SK-N-SH (cell line): ENCODE measurements at regions not wholly inside any gene's neighbourhood (a gene's known extent, or its start where the extent isn't known, plus 50 kb on each side); places are given as distances from the start of the nearest gene placed in this dataset.
A peak's percentile ranks its signal among the peaks of the same experiment; 100 is the strongest.

Experiments
- CTCF ChIA-PET: fragments of 300-600, 350-600 bp; formaldehyde crosslinking; extraction: SDS; loops from one replicate; lab custom pipeline; 2021; lab: Yijun Ruan, JAX
- POLR2A ChIA-PET: fragments of 350-600 bp; sonication (Branson Sonifier 250); formaldehyde crosslinking; extraction: SDS; loops from one replicate; lab custom pipeline; 2020; ENCODE audit warnings: antibody characterized with exemption, inconsistent platforms; lab: Yijun Ruan, JAX
- DNase-seq: peaks from one replicate; pipeline ENCODE4 v3.0.0; 2012
- H2AFZ ChIP-seq: fragments of 200-600 bp; sonication (generic); 2 replicates; pipeline ENCODE4 v1.8.1; 2016; ENCODE audit warnings: antibody characterized with exemption, mild to moderate bottlenecking, low read depth
- H3F3A ChIP-seq: fragments of 200-600 bp; sonication (generic); replicated peaks from 2 replicates; pipeline ENCODE3; 2016; ENCODE audit warnings: antibody characterized with exemption, mild to moderate bottlenecking; ENCODE audit not compliant: insufficient read depth
- H3K27ac ChIP-seq, 2 experiments: fragments of 200-500 bp in 1 of 2; fragments of 200-600 bp in 1 of 2; sonication (Bioruptor generic) in 1 of 2; sonication (generic), shearing (Covaris generic) in 1 of 2; 2 replicates each; pipeline versions ENCODE4 v1.5.1 to v1.6.1; 2014 to 2016; ENCODE audit warnings: low read depth in 2 of 2, inconsistent platforms in 1 of 2, low read length in 1 of 2, mild to moderate bottlenecking in 1 of 2, mixed read lengths in 1 of 2
- H3K27me3 ChIP-seq: fragments of 200-600 bp; sonication (generic), shearing (Covaris generic); 2 replicates; pipeline ENCODE4 v1.6.1; 2016; ENCODE audit warnings: mixed run types; ENCODE audit not compliant: insufficient read depth
- H3K36me3 ChIP-seq, 2 experiments: fragments of 200-500 bp in 1 of 2; fragments of 200-600 bp in 1 of 2; sonication (Bioruptor generic) in 1 of 2; sonication (generic) in 1 of 2; replicated peaks in 1 of 2; 2 replicates each; pipeline versions ENCODE3 to v1.5.1; 2014 to 2016; ENCODE audit warnings: low read length in 1 of 2, mild to moderate bottlenecking in 1 of 2; ENCODE audit not compliant: insufficient read depth in 2 of 2, control insufficient read depth in 1 of 2
- H3K4me1 ChIP-seq, 2 experiments: fragments of 200-500 bp in 1 of 2; fragments of 200-600 bp in 1 of 2; sonication (Bioruptor generic) in 1 of 2; sonication (generic), shearing (Covaris generic) in 1 of 2; 2 replicates each; pipeline versions ENCODE4 v1.5.1 to v1.6.1; 2014 to 2016; ENCODE audit warnings: low read depth in 1 of 2, low read length in 1 of 2, mixed run types in 1 of 2; ENCODE audit not compliant: insufficient read depth in 2 of 2, control insufficient read depth in 1 of 2
- H3K4me2 ChIP-seq: fragments of 200-600 bp; sonication (generic), shearing (Covaris generic); 2 replicates; pipeline ENCODE4 v1.6.1; 2017; ENCODE audit warnings: mixed run types
- H3K4me3 ChIP-seq, 2 experiments: fragments of 200-500 bp in 1 of 2; fragments of 200-600 bp in 1 of 2; sonication (Bioruptor generic) in 1 of 2; sonication (generic), shearing (Covaris generic) in 1 of 2; 2 replicates each; pipeline versions ENCODE4 v1.5.1 to v1.8.1; 2014 to 2016; ENCODE audit warnings: low read depth in 2 of 2, inconsistent platforms in 1 of 2, low read length in 1 of 2, mild to moderate bottlenecking in 1 of 2, mixed read lengths in 1 of 2, moderate library complexity in 1 of 2
- H3K79me2 ChIP-seq: fragments of 200-600 bp; sonication (generic); 2 replicates; pipeline ENCODE4 v1.8.1; 2017; ENCODE audit warnings: mild to moderate bottlenecking; ENCODE audit not compliant: insufficient read depth
- H3K9ac ChIP-seq: fragments of 200-600 bp; sonication (generic); 2 replicates; pipeline ENCODE4 v1.6.1; 2017; ENCODE audit warnings: mixed run types
- H3K9me2 ChIP-seq: fragments of 200-600 bp; sonication (generic); 2 replicates; pipeline ENCODE4 v1.6.1; 2017; ENCODE audit warnings: mixed run types
- H3K9me3 ChIP-seq: fragments of 200-600 bp; sonication (generic); 2 replicates; pipeline ENCODE4 v1.6.1; 2017; ENCODE audit warnings: mixed run types, mild to moderate bottlenecking, moderate library complexity
- H4K20me1 ChIP-seq: fragments of 200-600 bp; sonication (generic); 2 replicates; pipeline ENCODE4 v1.6.1; 2017; ENCODE audit warnings: mild to moderate bottlenecking, mixed run types; ENCODE audit not compliant: insufficient read depth
- CHD2 ChIP-seq: fragments of 150-350 bp; IDR thresholded peaks from 2 replicates; pipeline ENCODE4 v1.6.1; 2018; ENCODE audit warnings: low read length; ENCODE audit not compliant: partially characterized antibody
- EP300 ChIP-seq, 2 experiments: IDR thresholded peaks; 2 replicates each; pipeline versions ENCODE4 v1.4.0 to v1.6.1; 2012; ENCODE audit warnings: borderline replicate concordance in 1 of 2, low read depth in 1 of 2, low read length in 1 of 2
- FOSL2 ChIP-seq: IDR thresholded peaks from 2 replicates; pipeline ENCODE4 v1.4.0; 2012; ENCODE audit warnings: low read depth, mild to moderate bottlenecking, moderate library complexity, borderline replicate concordance
- GATA2 ChIP-seq: sonication (generic); formaldehyde crosslinking; IDR thresholded peaks from 2 replicates; pipeline ENCODE4 v1.5.0; 2020; ENCODE audit warnings: mild to moderate bottlenecking, missing genetic modification reagents
- JUND ChIP-seq: IDR thresholded peaks from 2 replicates; pipeline ENCODE4 v1.4.0; 2012
- MAX ChIP-seq: IDR thresholded peaks from 2 replicates; pipeline ENCODE4 v1.4.0; 2012; ENCODE audit warnings: low read depth
- MEF2A ChIP-seq: IDR thresholded peaks from 2 replicates; pipeline ENCODE4 v1.4.0; 2012; ENCODE audit warnings: low read depth, borderline replicate concordance
- MXI1 ChIP-seq: IDR thresholded peaks from 2 replicates; pipeline ENCODE4 v1.6.1; 2012; ENCODE audit warnings: mild to moderate bottlenecking, low read depth, low read length, improper control_type of control experiment
- NFIC ChIP-seq: IDR thresholded peaks from 2 replicates; pipeline ENCODE4 v1.4.0; 2012; ENCODE audit warnings: borderline replicate concordance
- PBX3 ChIP-seq: IDR thresholded peaks from 2 replicates; pipeline ENCODE4; 2012
- POLR2AphosphoS5 ChIP-seq: IDR thresholded peaks from 2 replicates; pipeline ENCODE4 v1.6.1; 2012; ENCODE audit warnings: low read depth, low read length
- RAD21 ChIP-seq: IDR thresholded peaks from 2 replicates; pipeline ENCODE4 v1.6.1; 2012; ENCODE audit warnings: mild to moderate bottlenecking, low read length
- RCOR1 ChIP-seq: fragments of 150-350 bp; IDR thresholded peaks from 2 replicates; pipeline ENCODE4 v1.6.1; 2017; ENCODE audit warnings: antibody characterized with exemption, low read length
- RXRA ChIP-seq: IDR thresholded peaks from 2 replicates; pipeline ENCODE4 v1.4.0; 2012; ENCODE audit warnings: low read depth, mild to moderate bottlenecking, borderline replicate concordance
- SIN3A ChIP-seq: IDR thresholded peaks from 2 replicates; pipeline ENCODE4 v1.6.1; 2012; ENCODE audit warnings: low read depth, mild to moderate bottlenecking, low read length, moderate library complexity, borderline replicate concordance
- SMC3 ChIP-seq: IDR thresholded peaks from 2 replicates; pipeline ENCODE4 v1.6.1; 2012; ENCODE audit warnings: low read depth, low read length, improper control_type of control experiment
- TAF1 ChIP-seq: IDR thresholded peaks from 2 replicates; pipeline ENCODE4 v1.6.1; 2012; ENCODE audit warnings: low read depth, mild to moderate bottlenecking, low read length, moderate library complexity, borderline replicate concordance
- TEAD4 ChIP-seq: IDR thresholded peaks from 2 replicates; pipeline ENCODE4 v1.4.0; 2012; ENCODE audit warnings: mild to moderate bottlenecking, borderline replicate concordance; ENCODE audit not compliant: insufficient read depth
- USF1 ChIP-seq: IDR thresholded peaks from 2 replicates; pipeline ENCODE4 v1.4.0; 2012; ENCODE audit warnings: low read depth, borderline replicate concordance
- YY1 ChIP-seq: IDR thresholded peaks from 2 replicates; pipeline ENCODE4 v1.4.0; 2012; ENCODE audit warnings: low read depth, mild to moderate bottlenecking
- ZBTB33 ChIP-seq: IDR thresholded peaks from 2 replicates; pipeline ENCODE4 v1.4.0; 2012; ENCODE audit warnings: low read depth, borderline replicate concordance
- WGBS: methylation state at CpG from one replicate; pipeline ENCODE4 v1.1.6; 2017; ENCODE audit warnings: low lambda C conversion rate; 5-methylcytosine and 5-hydroxymethylcytosine counted together

- TF ChIP-seq FOSL2 (peak; percentile 80; the same call in 1 of the 2 replicates), CHD2 (no peak), NFIC (no peak), RCOR1 (no peak), TAF1 (no peak), MXI1 (no peak), MAX (no peak), TEAD4 (peak; percentile 58; the same call in 1 of the 2 replicates), USF1 (no peak)
Measured at GRCh38 chr13:34265046-34265679, 447.2 kb downstream of the RFC3 start (continued).

GRCh38 chr13:34276764-34277163, 458.8 kb downstream of the RFC3 start:
- Histone ChIP-seq H3K4me2 (no peak overlapping the region), H3K79me2 (no peaks in the 10 kb centered on the region), H3K36me3 (no peaks in the 10 kb centered on the region), H3K4me3 (no peak overlapping the region), H3K9me2 (no peaks in the 10 kb centered on the region), H3F3A (no peaks in the 10 kb centered on the region), H2AFZ (no peak overlapping the region), H3K27me3 (no peaks in the 10 kb centered on the region), H3K9ac (no peak overlapping the region), H4K20me1 (no peaks in the 10 kb centered on the region), H3K9me3 (no peaks in the 10 kb centered on the region), H3K4me1 (peaks cover 0 to 8% of the 10 kb centered on the region in 2 experiments; a peak in 2 of 4 replicates), H3K27ac (no peak overlapping the region)
- 100% methylated on average over 3 of the region's 3 CpGs for WGBS
- no peak for DNase-seq
- POLR2A ChIA-PET, result no interaction called here
- no peak for TF ChIP-seq SMC3
- TF ChIP-seq RCOR1, result no peak
- no peak for TF ChIP-seq YY1
- CTCF ChIA-PET, result no interaction called here

- Histone ChIP-seq H2AFZ (peak overlapping the region; percentile 9; the same call in 1 of the 2 replicates), H3K36me3 (no peaks in the 10 kb centered on the region), H3K9me2 (no peaks in the 10 kb centered on the region), H3F3A (no peaks in the 10 kb centered on the region), H3K4me2 (no peak overlapping the region), H3K79me2 (no peaks in the 10 kb centered on the region), H4K20me1 (no peaks in the 10 kb centered on the region), H3K9ac (no peak overlapping the region), H3K9me3 (no peaks in the 10 kb centered on the region), H3K27me3 (no peaks in the 10 kb centered on the region), H3K4me3 (no peak overlapping the region), H3K27ac (peak overlapping the region in 1 of 2 experiments; percentile 69; a peak in 2 of 4 replicates), H3K4me1 (peaks cover 0 to 8% of the 10 kb centered on the region in 2 experiments; a peak in 2 of 4 replicates)
- 25% methylated on average over 4 of the region's 4 CpGs for WGBS
- ChIA-PET POLR2A (no interaction called here), CTCF (no interaction called here)
- DNase-seq, result no peak
- peak; percentile 9; the same call in 1 of the 2 replicates for TF ChIP-seq JUND
- TF ChIP-seq NFIC, result peak; percentile 4; the same call in 1 of the 2 replicates
- TF ChIP-seq RCOR1, result no peak
- no peak for TF ChIP-seq SMC3
- no peak for TF ChIP-seq POLR2AphosphoS5
- no peak for TF ChIP-seq SIN3A
- no peak for TF ChIP-seq RXRA
- no peak for TF ChIP-seq ZBTB33
- peak; percentile 35; the same call in 1 of the 2 replicates for TF ChIP-seq RAD21
- no peak for TF ChIP-seq FOSL2
- peak; percentile 16 to 76; a peak in 2 of 4 replicates for TF ChIP-seq EP300 (IDR thresholded peaks at IDR 0.05; ENCODE audit: borderline replicate concordance in 1 of 2, low read depth in 1 of 2, low read length in 1 of 2)
- no peak for TF ChIP-seq TAF1
- TF ChIP-seq MEF2A, result no peak
- TF ChIP-seq GATA2 (CRISPR knock-in tag), result peak; percentile 83
- no peak for TF ChIP-seq USF1
- TF ChIP-seq PBX3, result peak; percentile 46
Measured at GRCh38 chr13:34277936-34278335, 460.0 kb downstream of the RFC3 start.
